ENCODE measurements at regions not wholly inside any gene's neighbourhood (a gene's known extent, or its start where the extent isn't known, plus 50 kb on each side); places are given as distances from the start of the nearest gene placed in this dataset.
"Not testable (repeated sequence)": the region's sequence is repeated elsewhere in the genome, so short reads cannot be mapped to it uniquely, and the experiment has no call there.

- intact Hi-C loops (cut with DNase I), result no loop called here
- DNase-seq, result no peak
Measured at GRCh38 chr4:181897935-181898334, 345.3 kb upstream of the TENM3 start.

GRCh38 chr4:181902404-181902803 is 340.8 kb upstream of the TENM3 start:
- DNase-seq; intact Hi-C loops (cut with DNase I): not testable (repeated sequence)

GRCh38 chr4:181905708-181906107 is 337.5 kb upstream of the TENM3 start:
- intact Hi-C loops (cut with DNase I), result no loop called here
- no peak for DNase-seq

DNA sequence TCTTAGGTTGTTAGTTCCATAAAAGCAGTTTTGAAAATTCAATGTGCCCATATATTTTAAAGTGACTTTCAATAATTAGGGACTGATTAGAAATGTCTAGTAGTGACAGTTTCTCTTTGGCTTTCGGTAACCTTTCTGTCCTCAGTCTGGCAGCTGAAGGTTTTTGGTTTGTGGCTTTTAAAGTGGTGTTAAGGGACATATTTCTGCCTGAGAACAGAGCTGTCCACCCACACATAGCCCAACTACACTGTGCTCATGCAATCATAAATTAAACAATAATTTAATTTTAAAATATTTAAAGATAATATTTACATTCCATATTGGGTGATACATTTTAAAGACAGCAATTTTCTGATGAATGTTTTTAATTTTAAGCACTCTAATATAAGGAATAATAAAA is 335.0 kb upstream of the TENM3 start:
- DNase-seq, result no peak
- intact Hi-C loops (cut with DNase I), result no loop called here

DNA sequence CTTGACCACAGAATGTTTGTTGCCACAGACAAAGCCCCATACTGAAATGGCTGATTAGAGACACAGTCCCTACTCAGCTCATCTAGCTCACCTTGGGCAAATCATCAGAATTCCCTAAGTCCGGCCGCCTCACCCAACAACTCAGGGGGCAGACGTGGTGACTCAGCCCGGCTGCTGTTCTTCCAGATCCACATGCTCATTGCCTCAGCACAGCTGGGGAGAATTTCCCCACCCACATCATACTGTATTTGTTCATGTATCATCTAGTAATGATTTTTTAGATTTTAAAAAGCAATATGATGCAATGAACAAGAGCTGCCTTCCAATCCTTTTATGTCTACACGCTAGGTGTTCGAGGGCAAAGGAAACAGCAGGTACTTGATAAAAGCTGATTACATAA is 333.8 kb upstream of the TENM3 start:
- DNase-seq, result no peak
- intact Hi-C loops (cut with DNase I), result no loop called here

GRCh38 chr4:181911420-181911819 is 331.8 kb upstream of the TENM3 start:
- DNase-seq, result no peak
- intact Hi-C loops (cut with DNase I), result no loop called here

- intact Hi-C loops (cut with DNase I), result no loop called here
- no peak for DNase-seq
Measured at GRCh38 chr4:181933471-181933870, 309.7 kb upstream of the TENM3 start.

GRCh38 chr4:181938631-181939030 is 304.6 kb upstream of the TENM3 start:
- DNase-seq, result no peak
- intact Hi-C loops (cut with DNase I), result no loop called here

- DNase-seq, result peak in 1 of 10 donors; percentile 79
- intact Hi-C loops (cut with DNase I), result no loop called here
Measured at GRCh38 chr4:181939199-181939945, 303.8 kb upstream of the TENM3 start.

DNA sequence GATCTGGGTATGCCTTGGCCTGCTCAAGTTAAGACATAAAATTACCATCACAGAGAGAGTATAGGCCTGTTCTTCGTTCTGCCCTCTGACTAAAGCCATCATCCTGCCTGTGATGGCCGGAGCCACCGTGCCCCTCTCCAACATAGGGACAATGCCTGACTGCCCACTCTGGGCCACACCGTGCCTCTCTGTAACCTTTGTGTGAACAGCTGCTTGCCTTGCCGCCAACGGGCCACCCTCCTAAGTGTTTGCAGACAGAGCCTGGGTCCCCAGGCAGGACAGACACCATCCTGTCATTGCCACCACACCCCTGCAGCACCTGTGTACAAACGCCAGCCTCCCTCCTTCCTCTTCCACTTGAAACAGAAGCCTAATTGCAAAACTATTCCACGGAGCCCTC is 298.7 kb upstream of the TENM3 start:
- peak in 1 of 10 donors; percentile 59 for DNase-seq
- intact Hi-C loops (cut with DNase I), result no loop called here

DNA sequence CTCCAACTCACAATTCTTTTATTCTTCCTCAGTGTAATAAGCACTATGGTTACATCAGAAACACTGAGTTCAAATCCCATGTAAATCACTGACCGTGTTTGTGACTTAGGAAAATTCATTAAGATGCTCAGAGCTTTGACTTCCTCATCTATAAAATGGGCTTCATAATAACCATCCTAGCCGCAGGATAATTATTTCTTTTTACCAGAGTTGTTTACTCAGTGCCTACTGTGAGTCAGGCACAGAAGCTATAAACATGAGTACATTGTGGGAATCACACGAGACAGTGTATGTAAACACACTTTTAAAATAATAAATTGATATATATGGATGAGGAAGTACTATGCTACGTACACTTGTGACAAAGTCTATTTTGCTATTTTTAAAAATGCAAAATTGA is 296.3 kb upstream of the TENM3 start:
- no peak for DNase-seq

GRCh38 chr4:181948839-181949382 is 294.3 kb upstream of the TENM3 start:
- no peak for DNase-seq
- intact Hi-C loops (cut with DNase I), result no loop called here

More for the DNA sequence above, 296.3 kb upstream of the TENM3 start:
- intact Hi-C loops (cut with DNase I), result no loop called here

DNA sequence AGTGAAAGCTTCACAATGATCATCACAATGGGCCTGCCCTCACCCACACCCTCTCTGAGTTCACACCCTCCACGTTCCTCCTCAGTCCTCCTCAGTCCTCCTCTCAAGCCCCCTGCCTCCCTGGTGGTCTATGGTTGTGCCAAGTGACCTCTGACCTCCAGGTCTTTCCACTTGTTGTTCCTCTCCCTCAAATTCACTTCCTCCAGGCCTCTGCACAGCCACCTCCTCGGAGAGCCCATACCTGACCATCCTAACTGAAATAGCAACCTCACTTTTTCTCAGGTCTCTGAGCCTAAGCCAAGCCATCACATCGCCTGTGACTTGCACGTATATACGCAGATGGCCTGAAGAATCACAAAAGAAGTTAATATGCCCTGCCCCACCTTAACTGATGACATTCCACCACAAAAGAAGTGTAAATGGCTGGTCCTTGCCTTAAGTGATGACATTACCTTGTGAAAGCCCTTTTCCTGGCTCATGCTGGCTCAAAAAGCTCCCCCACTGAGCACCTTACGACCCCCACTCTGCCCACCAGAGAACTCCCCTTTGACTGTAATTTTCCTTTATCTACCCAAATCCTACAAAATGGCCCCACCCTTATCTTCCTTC is 293.4 kb upstream of the TENM3 start:
- no peak for DNase-seq
- intact Hi-C loops (cut with DNase I), result no loop called here

DNA sequence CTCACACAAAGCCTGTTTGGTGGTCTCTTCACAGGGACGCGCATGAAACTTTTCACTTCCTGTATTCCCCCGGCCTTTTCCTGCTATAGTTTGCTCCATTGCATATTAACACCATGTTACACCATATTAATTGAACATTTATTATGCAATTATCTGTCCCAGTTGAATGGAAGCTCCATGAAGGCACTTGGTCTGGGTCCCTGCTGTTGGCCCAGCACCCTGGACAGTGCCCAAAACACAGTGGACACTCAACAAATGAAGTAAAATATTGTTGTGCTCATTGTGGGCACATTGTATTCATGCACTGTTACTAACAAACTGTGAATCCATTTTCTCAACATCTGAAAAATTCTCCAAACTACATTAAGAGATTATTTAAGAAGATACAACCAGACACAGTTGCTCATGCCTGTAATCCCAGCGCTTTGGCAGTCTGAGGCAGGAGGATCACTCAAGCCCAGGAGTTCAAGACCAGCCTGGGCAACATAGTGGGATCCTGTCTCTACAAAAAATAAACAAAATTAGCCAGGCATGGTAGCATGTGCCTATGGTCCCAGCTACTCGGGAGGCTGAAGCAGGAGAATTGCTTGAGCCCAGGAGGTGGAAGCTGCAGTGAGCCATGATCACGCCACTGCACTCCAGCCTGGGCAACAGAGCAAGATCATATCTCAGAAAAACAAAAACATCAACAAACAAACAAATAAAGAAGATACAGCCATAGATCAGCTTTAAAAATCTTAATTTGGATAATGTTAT is 292.7 kb upstream of the TENM3 start:
- intact Hi-C loops (cut with DNase I), result no loop called here
- no peak for DNase-seq

DNA sequence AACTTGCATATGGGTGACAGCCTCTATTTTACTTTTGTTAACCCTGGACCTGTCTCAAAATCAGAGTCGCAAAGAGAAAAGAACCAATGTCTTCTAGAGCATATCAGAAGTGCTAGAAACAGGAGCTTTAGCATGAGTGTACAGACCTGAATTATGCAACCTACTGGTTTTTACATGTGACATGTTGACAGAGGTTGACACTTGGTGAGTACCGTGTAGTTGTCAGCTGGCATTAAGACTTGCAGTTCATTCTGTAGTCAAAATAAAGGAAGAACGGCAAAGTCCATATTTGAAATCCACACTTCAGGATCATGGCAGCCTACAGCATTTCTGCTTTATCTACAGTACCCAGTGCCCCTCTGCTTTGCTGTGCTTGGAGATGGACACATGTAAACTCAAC is 291.9 kb upstream of the TENM3 start:
- DNase-seq, result no peak
- intact Hi-C loops (cut with DNase I), result no loop called here

DNA sequence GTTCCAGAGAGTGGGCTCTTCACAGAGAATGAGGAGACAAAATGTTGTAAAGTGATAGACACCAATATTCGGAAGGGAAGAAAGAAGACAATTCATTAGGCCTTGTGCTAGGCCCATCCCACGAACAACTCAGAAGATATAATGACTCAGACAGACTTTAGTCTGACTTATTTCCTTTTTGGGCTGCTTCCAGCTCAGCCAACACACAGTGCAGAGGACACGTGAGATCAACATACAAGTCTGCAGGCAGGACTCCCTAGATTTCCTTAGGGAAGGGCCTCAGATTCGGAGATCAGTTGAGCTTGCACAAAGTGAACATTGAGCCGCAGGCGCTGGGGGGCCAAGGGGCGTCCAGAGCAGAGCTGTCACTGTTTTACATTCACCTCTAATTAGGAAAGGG is 290.7 kb upstream of the TENM3 start:
- intact Hi-C loops (cut with DNase I), result no loop called here
- DNase-seq, result peak in 1 of 10 donors; percentile 48

DNA sequence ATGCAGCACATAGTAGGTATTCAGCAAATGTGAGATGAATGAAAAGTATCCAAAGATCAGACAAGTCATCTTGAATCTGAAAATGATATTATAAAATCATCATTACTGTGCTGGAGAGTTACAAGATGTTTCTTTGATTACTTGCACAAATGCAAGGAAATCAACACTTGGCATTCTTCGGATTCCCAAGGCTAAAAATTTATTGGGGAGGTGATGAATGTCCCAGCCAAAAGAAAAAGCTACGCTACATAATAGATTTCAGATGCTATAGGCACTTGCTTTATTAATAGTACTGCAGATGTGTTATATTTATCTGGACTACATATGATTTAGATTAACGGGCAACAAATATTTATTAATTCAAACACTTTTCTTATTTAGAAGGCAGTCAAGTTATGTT is 286.7 kb upstream of the TENM3 start:
- intact Hi-C loops (cut with DNase I), result no loop called here

GRCh38 chr4:181957088-181957487 is 286.1 kb upstream of the TENM3 start:
- intact Hi-C loops (cut with DNase I), result no loop called here
- peak in 2 of 10 donors; percentile 17 to 70 for DNase-seq

More for the DNA sequence above, 286.7 kb upstream of the TENM3 start:
- DNase-seq, result no peak

GRCh38 chr4:181958446-181958845 is 284.8 kb upstream of the TENM3 start:
- DNase-seq, result no peak
- intact Hi-C loops (cut with DNase I), result no loop called here

DNA sequence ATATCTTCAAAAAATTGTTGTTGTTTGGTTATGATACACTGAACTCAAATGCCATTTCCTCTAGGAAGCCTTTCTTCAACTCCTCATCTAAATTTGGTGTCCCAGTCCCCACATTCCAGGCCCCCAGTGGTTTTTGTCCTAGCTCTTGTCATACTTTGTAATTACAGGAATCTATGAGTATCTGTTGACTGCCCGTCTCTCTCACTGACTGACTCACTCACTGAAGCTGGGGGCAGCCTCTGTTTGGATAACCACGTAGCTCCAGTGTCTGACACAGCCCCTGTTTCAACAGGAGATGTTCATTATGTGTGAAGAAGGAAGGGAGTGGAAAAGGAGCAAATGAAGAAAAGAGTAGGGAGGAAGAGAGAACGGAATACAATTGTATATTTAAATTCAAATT is 284.1 kb upstream of the TENM3 start:
- intact Hi-C loops (cut with DNase I), result no loop called here
- DNase-seq, result no peak

DNA sequence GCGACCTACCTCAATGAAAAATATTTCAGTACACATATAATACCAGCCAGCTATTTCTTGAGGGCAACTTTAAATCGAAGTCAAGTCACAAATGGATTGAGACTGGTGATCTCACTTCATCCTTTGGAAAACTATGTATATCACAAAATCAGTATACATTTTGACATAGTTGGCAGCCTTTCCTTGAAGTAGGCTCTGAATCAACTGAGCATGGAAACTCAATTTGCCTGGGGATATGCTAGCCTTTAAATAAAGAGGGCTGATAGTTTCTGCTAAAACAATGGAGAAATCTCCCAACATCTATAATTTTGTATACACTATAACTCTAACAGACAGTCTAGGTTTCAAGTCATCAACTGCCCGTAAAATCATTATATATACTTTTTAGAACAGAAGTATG is 282.8 kb upstream of the TENM3 start:
- intact Hi-C loops (cut with DNase I), result no loop called here
- no peak for DNase-seq
